ENCODE measurements at regions not wholly inside any gene's neighbourhood (a gene's known extent, or its start where the extent isn't known, plus 50 kb on each side); places are given as distances from the start of the nearest gene placed in this dataset.
"Not testable (repeated sequence)": the region's sequence is repeated elsewhere in the genome, so short reads cannot be mapped to it uniquely, and the experiment has no call there.

DNA sequence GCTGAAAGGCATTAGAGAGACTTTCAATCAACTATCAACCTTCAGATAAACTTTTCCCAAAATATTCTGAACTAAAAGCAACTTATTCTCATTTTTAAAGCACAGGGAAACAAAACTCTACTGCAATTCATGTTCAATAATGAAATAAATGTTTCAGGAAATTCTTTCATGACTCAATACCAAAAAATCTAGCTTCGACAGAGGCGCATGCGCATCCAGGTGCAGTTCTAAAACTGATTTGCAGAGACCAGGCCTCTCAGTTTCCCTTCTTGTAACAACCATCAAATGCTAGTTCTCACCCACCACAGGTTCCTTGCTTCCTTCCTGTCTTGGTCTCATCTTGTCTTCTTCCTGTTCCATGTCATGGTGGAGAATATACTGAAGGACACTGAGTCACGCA lies 55.3 kb upstream of the NRBF2 start:
- DNase-seq (ENCODE audit: low spot score) = no peak

DNA sequence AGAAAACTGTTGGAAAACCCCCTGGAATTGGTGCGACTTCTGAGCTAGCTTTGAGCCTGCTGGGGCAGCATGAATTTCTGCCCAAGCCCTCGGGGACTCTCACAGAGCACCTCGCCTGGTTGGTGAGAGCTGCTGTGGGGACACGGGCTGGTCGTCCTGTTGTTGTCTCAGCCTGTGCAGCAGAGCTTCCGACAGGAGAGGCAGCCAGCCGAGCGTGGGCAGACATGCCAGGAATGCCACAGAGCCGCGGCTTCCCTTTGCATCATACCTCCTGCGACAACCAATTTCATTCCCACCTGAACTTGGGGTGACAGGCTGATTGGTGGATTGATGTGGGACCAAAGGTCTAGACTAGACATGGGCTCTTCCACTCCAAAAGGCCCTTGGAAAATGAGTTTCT lies 60.2 kb upstream of the NRBF2 start:
- DNase-seq (ENCODE audit: low spot score) = no peak

DNA sequence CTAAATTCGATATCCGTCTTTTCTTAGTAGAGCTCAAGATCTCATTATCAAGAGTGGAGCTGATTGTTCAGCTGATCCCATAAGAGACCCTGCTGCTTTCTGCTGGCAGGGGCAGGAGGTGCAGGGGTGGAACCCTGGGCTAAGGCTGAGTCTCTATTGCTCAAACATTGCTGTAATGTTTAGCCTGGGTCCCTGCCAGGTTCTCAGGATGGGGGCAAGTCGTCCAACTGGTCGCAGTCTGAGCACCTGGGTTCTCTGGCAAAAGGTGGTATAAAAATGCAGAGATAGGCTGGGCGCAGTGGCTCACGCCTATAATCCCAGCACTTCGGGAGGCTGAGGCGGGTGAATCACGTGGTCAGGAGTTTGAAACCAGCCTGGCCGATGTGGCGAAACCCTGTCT lies 62.0 kb upstream of the NRBF2 start:
- no peak for DNase-seq (ENCODE audit: low spot score)

DNA sequence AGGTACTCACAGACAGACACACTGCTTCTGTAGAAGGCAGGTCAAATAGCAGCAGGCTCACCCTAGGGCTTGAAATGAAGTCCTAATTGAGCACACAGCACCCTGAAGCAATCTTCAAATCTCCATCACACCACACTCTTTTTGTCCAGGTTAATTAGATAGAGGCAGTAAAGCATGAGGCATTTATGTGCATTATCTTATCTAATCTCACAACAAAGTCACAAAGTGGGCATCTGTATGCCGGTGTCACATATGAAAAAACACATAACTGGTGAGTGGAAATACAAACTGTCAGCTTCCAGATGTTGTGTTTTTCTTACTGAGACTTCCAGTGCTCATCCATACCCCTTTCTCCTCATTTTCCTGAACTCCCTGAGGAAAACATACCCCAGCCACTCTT lies 63.8 kb upstream of the NRBF2 start:
- DNase-seq (ENCODE audit: low spot score) = no peak

DNA sequence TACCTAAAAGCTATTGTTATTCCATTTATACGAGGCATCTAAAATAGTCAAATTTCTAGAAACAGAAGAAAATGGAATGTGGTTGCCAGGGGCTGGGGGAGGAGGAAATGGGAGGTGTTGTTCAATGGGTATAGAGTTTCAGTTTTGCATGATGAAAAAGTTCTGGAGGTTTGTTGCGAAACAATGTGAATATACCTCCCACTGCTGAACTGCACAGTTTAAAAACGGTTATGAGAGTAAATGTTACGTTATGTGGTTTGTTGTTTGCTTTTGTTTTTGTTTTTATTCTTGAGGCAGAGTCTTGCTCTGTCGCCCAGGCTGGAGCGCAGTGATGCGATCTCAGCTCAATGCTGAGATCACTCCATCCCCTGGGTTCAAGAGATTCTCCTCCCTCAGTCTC lies 64.9 kb upstream of the NRBF2 start:
- peak; percentile 43 for DNase-seq (ENCODE audit: low spot score)

DNA sequence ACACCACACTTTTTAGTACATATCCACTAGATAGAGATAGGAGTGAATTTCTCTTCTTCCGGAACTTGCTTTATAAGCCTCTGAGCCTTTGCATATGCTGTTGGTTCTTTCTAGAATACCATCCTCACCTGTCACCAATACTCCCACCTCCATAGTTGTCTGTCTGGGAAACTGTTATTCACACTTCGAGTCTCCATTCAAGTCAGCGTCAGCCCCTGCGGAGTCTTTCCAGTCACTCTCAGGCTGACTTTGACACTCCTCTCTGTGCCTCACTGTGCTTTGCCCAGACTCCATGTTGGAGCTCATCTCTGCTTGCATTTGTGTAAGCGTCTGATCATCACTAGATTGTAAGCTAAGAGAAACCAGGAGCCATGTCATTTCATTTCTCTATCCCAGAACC lies 66.5 kb upstream of the NRBF2 start:
- no peak for DNase-seq (ENCODE audit: low spot score)

DNA sequence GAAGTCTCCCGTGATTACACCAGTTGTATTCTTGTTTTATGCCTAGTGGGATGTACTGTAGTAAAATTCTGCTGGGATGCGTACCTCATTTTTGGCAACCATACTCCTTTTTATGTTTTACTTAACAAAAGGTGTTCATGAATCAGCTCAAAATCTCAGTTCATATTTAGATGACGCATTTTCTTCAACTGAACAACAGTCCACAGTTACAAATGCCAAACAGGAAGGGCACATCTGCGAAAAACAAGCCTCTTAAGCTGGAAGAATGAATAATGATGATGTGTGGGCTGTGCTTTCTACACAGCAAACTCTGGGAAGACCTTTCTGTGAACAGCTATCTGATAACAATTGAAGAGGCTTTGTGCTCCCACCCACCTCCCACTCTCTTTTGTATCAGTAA lies 68.4 kb upstream of the NRBF2 start:
- peak; percentile 8 for DNase-seq (ENCODE audit: low spot score)

DNA sequence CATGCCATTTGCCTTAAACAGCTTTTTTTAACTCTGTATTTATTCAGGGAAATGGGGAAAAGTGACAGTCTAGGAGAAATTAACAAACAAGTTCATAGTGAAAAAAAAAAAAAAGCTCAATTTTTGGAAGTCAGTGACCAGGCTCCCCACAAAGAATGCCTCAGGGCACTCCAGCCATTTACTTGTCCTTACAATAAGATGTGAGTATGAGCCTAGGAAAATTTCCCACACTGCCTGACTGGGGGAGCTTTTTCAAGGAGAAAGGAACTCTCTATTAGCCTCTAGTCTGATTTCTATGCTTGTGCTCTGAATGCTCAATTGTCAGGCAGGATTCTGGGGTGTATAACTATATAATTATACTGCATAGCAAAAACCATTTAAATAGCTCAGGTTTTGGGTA lies 74.9 kb upstream of the NRBF2 start:
- no peak for DNase-seq (ENCODE audit: low spot score)

DNA sequence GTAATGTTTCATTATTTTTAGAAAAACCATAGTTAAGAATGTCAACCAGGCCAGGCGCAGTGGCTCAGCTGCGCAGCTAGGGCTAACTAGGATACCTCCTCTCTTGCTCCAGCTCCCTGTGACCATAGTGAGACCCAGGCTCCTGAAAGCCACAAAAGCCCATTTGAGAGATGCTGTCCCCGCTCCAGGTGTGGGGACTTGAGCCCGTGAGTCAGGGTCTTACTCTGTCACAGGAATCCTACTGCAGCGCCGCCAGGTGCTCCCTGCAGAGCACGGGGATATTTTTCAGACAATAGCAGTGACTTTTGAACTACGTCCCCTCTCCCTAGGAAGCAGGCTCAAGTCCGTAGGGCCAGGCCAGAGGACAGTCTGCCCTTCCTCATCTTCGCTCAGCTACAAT lies 75.6 kb upstream of the NRBF2 start:
- DNase-seq (ENCODE audit: low spot score) = no peak

DNA sequence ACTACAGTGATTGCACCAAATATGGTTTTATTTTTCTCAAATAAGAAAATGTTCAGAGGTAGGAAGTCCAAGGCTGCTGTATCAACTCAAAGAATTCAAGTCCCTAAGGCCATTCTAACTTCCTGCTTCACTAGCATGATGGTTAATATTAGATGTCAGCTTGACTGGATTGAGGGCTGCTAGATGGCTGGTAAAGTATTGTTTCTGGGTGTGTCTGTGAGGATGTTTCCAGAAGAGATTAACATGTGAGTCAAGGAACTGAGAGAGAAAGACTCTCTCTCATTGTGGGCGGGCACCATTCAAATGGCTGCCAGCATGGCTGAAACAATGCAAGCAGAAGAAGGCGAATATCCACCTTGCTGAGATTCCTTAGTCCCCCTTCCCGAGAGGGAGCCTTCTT lies 77.4 kb upstream of the NRBF2 start:
- no peak for DNase-seq (ENCODE audit: low spot score)

DNA sequence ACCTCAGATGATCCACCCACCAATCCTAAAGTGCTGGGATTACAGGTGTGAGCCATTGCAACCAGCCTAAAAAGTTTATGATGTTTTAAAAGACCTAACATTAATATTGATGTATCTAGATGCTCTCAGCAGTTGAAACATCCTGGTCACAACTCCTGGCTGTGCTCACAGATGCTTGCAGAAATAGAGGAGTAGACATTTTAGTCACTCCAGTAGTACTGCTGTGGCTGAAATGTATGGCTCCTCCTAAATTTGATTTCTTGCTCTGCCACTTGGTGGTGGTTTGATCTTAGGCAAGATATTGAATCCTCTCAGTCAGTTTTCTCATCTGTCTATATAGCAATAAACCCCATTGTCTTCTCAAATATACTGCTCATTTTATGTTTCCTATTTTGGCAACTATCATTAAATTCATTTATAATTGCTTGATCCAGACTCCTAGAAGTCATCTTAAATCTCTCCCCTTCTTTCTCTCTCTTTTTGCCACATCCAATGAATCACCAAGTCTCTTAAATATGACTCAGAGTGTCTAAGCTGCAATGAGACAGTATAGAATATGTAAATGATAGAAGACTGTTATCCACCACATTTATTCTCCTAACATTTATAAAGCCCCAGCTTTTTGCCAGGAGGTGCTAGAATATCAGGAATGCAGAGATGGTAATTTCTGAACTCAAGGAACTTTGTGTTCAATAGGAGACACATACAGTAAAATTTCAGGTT lies 78.1 kb upstream of the NRBF2 start:
- no peak for DNase-seq (ENCODE audit: low spot score)

DNA sequence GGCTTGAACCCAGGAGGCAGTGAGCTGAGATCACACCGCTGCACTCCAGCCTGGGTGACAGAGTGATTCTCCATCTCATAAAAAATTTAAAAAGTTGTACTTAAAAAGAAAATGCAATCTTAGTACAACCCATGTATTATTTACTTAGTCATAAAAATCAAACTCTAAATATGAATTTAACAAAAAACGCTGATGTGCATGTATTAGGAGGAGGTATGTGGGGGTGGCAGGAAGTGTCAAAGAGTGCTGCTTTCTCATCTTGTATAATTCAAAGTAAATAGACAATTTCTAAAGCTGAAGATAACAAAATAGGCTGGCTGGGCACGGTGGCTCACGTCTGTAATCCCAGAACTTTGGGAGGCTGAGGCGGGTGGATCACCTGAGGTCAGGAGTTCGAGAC lies 81.0 kb upstream of the NRBF2 start:
- DNase-seq (ENCODE audit: low spot score) = no peak

DNA sequence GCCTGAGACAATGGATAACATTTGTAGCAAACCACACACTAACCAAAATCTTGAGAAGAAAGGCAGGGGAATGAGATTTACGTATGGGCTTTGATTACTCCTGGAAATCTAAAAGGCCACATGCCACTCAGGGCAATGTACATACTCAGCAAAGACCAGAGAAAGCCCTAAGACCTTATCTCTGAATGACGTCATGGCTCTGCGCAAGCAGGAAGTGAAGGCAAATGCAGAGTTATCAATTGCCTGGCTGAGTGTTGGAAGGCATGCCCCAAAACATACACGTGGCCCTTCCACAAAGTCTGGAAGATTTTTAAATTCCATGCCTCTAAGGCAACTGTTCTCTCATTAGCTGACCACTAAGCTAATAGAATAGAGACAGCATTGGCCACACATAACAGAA lies 90.9 kb upstream of the NRBF2 start:
- DNase-seq (ENCODE audit: low spot score) = no peak

DNA sequence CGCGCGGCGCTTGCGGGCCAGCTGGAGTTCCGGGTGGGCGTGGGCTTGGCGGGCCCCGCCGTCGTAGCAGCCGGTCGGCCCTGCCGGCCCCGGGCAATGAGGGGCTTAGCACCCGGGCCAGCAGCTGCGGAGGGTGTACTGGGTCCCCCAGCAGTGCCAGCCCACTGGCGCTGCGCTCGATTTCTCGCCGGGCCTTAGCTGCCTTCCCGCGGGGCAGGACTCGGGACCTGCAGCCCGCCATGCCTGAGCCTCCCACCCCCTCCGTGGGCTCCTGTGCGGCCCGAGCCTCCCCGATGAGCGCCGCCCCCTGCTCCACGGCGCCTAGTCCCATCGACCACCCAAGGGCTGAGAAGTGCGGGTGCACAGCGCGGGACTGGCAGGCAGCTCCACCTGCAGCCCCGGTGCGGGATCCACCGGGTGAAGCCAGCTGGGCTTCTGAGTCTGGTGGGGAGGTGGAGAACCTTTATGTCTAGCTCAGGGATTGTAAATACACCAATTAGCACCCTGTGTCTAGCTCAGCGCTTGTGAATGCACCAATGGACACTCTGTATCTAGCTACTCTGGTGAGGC lies 99.4 kb upstream of the NRBF2 start:
- not testable (repeated sequence) for DNase-seq (ENCODE audit: low spot score)

DNA sequence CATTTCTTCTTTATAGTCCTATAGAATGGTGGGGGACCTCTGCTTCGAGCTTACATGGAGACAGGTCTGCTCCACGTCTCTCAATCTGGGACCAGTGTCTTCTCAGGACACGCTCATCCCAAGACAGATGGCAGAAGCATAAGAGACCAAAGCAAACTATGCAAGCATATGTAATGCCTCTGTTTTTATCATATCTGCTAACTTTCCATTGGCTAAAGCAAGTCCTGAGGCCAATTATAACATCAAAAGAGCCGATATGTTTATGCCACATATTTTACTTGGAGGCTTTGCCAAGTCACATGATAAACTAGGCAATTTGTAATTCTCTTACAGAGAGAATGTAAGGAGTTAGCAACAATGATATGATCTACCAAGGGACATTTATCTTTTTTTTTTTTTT lies 102.6 kb upstream of the NRBF2 start:
- no peak for DNase-seq (ENCODE audit: low spot score)

DNA sequence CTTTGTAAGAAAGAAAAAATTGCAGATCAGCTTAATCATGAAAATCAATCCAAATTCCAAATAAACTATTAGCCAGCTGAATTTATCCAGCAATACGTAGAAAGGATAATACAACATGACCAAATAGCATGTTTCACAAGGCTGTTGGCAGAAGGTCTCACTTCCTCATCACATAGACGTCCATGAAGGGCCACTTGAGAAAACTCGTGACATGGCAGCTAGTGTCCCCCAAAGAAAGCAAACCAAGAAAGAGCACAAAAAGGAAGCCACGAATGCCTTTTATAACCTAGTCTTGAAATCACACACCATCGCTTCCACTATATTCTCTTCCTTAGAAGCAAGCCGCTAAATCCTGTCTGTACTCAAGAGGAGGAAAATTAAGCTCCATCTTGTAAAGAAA lies 105.6 kb upstream of the NRBF2 start:
- no peak for DNase-seq (ENCODE audit: low spot score)

DNA sequence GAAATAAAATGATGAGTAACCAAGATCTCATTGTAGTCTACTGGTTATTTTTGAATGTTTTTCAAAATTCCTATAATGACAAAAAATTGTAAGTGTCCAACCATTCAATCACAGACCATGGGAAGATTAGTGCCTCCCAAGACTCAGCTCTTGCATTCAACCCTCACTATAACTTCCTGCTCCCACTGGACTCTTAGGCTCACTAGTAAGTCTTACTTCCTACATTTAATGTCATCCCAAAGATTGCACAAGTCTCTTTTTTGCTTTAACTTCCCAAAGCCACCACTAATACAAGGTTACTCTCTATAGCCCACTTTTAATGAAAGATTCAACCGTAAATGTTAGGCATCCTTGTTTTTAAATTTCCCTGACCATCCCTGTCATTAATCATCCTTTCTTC lies 111.9 kb upstream of the NRBF2 start:
- DNase-seq (ENCODE audit: low spot score) = no peak

DNA sequence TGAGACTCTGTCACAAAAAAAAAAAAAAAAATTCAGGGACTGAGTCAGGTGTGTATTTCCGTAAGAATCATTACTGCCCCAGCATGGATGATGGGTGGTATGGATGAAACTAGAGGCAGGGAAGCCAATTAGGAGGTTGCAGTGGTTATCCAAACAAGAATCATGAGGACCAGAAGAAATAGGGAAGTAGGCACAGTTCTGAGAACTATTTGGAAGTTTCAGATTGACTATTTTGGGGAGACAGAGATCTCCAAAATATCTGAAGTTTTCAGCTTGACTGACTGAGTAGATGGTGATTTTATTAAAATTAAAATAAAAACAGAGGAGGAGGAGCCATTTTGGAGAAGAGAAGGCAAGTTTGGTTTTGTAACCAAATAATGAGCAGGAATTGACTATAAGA lies 119.4 kb upstream of the NRBF2 start:
- no peak for DNase-seq (ENCODE audit: low spot score)

DNA sequence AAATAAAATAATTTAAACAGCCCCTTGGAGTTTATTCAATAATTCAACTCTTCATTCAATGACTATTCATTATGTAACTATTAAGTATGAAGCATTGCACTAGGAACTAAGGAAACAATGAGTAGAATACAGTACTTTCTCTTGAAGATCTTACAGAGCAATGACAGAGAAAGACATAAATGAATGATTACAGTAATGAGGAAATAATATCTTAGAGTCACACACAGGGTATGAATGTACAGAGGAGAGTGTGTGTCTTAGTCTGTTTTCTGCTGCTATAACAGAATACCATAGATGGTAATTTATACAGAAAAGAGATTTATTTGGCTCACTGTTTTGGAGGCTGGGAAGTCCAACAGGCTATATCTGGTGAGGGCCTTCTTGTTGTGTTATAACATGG lies 120.5 kb upstream of the NRBF2 start:
- no peak for DNase-seq (ENCODE audit: low spot score)

DNA sequence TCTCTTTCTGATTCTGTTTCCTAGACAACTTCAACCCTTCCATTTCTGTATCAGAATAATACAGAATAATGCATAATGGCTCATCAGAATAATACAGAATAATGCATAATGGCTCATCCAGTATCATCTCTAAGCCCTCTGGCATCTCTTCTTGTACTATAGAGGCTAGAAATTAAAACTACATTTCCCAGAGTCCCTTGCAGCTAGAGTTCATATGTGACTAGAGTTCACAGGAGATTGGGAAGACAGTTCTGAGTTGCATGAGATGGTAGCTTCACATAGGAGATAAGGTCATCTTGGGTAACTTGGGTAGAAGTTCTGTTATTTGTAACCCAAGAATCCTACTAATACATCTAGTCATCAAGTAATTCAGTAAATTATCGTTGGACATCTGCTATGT lies 122.9 kb upstream of the NRBF2 start:
- DNase-seq (ENCODE audit: low spot score) = no peak

DNA sequence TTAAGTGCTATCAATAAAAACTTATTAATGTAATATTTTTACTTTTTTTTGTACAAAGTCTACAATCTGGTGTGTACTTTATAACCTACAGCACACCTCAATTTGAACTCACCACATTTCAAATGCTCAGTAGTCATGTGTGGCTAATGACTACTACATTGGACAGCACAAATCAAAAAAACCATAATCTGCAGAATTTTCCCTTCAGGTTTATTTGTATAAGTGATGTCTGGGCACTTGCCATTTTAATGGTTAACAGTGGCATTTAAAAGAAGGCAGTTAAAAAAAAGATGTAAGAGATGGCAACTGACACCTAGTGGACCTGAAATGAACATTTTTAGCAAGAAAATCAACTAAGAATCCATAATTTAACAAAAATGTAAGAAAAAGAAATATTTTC lies 124.6 kb upstream of the NRBF2 start:
- DNase-seq (ENCODE audit: low spot score) = no peak

DNA sequence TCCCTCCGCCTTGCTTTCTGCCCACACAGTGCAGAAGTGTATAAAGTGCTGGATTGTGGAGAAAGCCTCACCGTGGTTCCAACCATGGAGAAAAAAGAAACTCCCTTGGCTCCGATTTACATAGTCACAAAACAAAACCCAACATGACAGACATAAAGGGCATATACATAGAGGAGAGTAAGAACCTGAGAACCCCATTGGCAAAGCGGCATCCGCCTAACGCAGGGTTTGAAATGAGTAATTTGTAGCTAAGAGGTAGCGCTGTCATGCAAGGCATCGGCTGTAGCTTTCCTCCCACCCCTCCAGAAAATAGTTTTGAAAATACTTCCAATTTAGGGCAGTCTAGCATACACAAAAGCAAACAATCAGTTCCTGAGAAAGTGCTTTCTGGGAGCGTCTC lies 126.0 kb upstream of the NRBF2 start:
- no peak for DNase-seq (ENCODE audit: low spot score)

DNA sequence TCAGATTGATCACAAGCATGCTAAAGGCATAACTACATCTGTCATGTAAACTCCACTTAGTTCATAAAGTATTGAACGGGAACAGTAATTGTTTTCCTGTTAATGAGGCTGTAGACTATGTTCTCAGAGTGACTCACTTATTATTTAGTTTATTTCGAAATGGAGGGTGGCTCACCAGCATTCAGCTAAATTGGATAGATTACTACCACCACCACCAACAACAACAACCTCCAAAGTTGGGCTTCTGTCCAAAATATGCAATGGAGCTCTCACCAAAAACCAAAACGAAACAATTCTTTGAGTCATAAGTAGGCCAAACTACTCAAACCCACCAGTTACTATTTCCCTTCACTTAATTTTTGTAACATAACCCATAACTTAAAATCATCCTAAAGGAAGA lies 127.9 kb upstream of the NRBF2 start:
- DNase-seq (ENCODE audit: low spot score) = peak; percentile 80

DNA sequence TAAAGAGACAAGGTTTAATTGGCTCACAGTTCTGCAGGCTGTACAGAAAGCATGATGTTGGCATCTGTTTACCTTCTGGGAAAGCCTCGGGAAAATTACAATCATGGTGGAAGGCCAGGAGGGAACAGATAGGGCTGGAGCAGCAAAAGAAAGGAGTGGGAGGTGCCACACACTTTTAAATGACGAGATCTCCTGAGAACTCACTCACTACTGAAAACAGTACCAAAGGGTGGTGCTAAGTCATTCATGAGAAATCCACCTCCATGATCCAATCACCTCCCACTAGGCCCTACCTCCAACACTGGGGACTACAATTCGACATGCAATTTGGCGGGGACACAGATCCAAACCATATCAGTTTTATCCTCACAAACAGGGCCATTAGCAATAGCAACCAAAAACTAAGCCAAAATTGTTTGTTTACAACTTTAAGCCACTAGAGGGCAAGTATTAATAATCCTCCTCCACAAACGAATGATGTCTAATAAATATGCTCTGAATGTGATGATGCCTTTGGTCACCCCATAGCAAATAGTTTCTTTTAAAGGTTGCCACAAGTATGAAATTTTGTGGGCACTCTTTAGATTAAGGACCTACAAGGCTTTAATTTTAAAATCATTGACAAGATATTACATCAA lies 129.2 kb upstream of the NRBF2 start:
- no peak for DNase-seq (ENCODE audit: low spot score)
